Epithelial cell of prostate (primary cell): ENCODE measurements at regions not wholly inside any gene's neighbourhood (a gene's known extent, or its start where the extent isn't known, plus 50 kb on each side); places are given as distances from the start of the nearest gene placed in this dataset.
"Not testable (repeated sequence)": the region's sequence is repeated elsewhere in the genome, so short reads cannot be mapped to it uniquely, and the experiment has no call there.

ENCODE experiments used
- DNase-seq: peaks from one replicate; pipeline ENCODE4 v3.0.0-alpha.2; 2011; ENCODE audit warnings: low read depth, low spot score
- H3K27ac ChIP-seq: fragments of 450-650 bp; 2 replicates; pipeline ENCODE4 v1.5.1; 2017; ENCODE audit warnings: mild to moderate bottlenecking

DNA sequence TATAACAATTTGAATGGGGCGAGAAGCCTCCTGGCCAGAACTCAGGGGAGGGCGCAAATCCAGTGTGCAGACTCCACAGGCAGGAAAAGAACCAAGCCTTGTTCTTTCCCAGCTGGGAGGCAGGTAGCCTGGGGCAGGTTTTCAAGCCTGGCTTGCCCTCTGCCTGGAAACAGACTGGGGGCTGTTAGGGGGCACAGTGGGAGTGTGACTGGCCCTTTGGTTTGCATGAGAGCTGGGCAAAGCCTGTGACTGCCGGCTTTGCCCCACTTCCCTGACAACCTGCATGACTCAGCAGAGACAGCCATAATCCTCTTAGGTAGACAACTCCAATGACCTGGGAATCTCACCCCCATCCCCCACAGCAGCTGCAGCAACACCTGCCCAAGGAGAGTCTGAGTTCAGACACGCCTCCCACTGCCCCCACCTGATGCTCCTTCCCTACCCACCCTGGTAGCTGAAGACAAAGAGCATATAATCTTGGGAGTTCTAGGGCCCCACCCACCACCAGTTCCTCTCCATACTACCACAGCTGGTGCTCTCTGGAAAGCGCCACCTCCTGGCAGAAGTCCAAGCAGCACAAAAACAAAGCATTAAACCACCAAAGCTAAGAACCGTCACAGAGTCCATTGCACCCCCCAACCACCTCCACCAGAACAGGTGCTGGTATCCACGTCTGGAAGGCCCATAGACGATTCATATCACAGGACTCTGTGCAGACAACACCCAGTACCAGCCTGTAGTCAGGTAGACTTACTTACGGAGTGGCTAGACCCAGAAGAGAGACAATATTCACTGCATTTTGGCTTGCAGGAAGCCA, 402.5 kb downstream of the STK39 start:
- no peak for DNase-seq
- H3K27ac ChIP-seq: no peak overlapping the region

DNA sequence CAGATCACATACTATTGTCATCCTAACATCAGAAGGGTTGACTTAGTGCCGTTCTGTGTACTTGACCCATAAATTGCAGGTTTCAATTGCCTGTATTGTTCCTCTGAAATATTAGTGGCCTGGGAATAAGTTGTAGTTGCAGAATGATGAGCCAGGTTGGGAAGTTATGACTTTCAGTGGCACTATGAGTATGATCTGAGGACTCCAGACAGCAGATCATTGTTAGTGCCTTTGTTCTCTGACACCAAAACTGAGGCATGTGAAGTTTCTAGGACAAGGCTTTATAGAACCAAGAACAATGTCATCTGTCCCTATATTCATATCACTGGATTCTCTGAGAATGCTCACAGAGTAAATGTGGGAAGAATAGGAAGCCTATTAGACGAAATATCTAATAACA, 403.7 kb downstream of the STK39 start:
- no peak overlapping the region for H3K27ac ChIP-seq
- no peak for DNase-seq

DNA sequence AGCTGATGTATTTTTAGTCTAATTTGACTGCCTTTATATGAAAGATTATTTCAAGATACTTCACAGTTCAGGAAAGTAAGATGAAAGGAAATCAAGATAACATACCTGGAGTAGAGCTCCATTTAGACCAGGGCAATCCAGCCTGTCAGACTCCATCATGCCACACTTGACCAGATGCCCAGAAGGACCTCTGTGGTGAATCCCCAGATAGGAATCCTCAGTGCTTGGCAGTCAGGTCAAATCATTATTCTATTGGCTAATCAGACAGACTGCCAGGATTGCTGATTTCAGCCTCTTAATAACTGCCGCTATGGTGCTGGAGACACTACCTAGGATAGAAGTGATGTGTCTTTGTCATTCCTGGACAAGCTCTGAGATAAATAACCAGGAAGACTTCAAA, 404.2 kb downstream of the STK39 start:
- no peak overlapping the region for H3K27ac ChIP-seq
- DNase-seq: no peak

DNA sequence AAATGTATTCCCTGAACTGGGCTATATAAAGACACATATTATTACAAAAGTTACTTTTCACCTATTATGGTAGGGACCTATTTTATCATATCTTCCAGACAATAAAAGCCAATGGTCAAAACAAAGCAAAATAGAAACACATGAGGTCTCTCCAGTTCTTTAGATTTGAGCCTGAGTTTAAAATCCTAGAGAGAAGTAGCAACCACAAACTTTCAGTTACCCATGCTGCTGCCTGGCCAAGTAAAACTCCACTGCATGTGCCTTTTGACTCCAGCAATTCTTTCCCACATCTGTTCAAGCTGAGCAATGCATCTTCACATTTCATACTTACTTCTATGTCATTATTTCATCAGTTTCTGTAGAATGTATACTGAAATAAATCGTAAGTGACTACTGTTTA, 405.3 kb downstream of the STK39 start:
- DNase-seq: no peak
- H3K27ac ChIP-seq: no peak overlapping the region

DNA sequence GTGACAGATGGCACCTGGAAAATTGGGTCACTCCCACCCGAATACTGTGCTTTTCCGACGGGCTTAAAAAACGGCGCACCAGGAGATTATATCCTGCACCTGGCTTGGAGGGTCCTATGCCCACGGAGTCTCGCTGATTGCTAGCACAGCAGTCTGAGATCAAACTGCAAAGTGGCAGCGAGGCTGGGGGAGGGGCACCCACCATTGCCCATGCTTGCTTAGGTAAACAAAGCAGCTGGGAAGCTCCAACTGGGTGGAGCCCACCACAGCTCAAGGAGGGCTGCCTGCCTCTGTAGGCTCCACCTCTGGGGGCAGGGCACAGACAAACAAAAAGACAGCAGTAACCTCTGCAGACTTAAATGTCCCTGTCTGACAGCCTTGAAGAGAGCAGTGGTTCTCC, 412.1 kb downstream of the STK39 start:
- not testable (repeated sequence) for H3K27ac ChIP-seq, DNase-seq

DNA sequence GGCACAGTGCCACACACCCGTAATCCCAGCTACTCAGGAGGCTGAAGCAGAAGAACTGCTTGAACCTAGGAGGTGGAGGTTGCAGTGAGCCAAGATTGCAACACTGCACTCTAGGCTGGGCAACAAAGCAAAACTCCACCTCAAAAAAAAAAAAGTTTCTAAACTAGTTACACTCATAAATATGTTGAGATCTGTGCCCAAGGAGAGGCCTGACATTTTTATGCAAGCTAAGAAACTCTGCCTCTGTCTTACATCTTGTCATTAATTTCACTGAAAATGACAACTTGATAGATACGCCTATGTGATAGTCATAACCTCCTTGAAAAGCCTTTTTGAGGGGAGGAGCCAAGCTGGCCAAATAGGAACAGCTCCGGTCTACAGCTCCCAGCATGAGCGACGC, 412.7 kb downstream of the STK39 start:
- no peak overlapping the region for H3K27ac ChIP-seq
- no peak for DNase-seq

DNA sequence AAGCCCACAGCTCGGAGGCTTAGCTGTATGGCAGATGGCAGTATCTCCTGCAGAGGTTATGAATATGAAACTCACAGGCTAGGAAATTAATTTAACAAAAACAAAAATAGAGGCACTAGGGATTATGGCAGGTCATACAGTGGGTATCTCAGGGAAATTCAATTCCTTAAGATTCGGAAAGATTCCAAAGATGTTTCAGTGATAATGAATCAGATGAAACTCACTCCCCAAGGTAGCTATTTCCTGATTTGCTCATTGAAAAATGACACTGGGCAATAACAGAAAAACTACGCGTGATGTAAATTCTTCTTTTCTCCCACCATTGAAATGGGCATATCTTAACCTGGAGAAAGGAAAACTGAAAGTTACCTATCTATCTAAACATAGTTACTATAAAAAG, 414.1 kb downstream of the STK39 start:
- no peak overlapping the region for H3K27ac ChIP-seq
- no peak for DNase-seq

DNA sequence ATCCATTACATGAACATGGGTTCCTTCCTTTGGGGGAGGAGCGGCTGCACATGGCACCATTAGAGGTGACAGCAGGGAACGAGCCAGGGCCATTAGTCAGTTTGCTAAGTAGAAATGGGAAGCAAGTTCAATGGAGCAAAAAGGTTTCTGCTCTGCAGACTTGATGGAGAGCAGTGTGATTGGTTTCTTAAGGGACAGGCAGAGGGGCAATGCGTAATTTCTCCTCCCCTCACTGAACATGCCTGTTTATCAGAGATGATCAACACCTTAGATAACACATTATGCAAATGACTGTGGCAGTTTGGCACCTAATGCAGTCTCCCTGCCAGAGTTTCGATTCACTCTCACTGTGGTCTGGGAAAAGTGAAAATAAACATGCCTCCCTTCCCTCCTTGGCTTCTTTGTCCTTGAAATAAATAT, 414.5 kb downstream of the STK39 start:
- DNase-seq: no peak
- H3K27ac ChIP-seq: no peak overlapping the region

DNA sequence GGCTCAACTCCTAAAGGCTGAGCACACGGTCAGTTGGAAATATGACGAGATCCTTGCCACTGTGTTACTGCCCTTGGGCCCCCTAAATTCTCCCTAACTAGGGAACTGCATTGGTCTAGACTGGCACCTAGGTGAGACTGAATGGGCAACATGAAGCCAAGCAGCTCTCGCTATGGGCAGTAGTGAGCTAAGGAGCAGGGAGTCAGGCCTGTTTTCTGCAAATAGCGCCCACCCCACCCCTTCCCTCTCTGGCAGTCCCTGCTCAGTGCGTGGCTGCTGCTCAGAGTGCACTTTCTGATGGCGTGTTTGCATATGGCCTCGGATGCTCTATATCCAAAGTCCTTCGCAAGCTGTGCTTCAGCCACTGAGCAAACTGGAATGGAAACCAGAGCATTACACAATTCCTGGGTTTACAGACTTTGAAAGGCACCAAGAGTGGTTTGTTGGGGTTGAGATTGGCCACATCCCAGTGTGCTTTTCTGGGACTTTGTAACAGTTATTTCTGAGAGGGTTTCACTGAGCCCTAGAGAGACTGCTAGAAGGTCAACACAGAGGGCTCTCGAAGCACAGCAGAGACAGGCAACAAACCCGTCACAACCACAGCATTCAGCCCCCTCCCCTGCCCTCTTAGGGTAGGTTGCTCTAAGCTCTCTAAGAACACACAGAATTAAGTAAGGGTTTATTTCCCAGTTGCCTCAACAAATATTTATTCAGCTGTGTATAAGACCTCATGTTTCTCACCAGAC, 419.9 kb downstream of the STK39 start:
- no peak overlapping the region for H3K27ac ChIP-seq
- DNase-seq: no peak

DNA sequence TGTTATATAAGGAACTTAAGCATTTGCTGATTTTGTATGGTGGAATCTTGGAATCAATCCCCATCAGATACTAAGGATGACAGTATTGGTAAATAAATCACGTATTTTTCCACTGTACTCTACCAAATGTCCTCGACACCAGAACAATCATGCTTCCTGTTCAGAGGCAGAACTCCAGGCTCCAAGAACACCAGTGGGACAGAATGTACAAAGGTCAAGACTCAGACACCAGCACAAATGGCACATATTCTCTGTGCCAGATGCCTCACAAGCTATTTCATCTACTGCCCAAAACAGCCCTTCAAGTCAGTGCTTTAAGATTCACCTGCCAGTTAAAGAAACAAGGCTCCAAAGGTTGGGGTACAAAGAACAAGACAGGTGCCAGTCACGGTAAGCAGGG, 420.5 kb downstream of the STK39 start:
- H3K27ac ChIP-seq: no peak overlapping the region
- no peak for DNase-seq

DNA sequence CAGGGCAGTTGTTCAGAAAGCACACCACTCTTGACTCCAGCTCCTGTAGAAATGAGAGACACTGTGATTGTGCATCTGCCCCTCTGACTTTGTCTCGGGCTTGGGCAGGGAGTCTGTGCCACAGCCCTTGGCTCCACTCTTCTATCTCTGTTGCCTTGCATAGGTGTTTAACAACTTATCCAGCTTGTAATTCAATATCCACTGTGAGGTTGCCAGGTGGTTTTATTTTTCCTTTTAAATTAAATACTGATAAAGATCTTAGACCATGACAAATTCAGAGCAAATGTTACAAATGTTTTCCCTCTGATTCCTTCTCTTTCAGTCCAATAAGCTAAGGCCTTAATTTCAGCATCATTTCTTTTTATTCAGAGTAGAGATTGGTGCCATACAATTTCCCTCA, 421.7 kb downstream of the STK39 start:
- no peak overlapping the region for H3K27ac ChIP-seq

DNA sequence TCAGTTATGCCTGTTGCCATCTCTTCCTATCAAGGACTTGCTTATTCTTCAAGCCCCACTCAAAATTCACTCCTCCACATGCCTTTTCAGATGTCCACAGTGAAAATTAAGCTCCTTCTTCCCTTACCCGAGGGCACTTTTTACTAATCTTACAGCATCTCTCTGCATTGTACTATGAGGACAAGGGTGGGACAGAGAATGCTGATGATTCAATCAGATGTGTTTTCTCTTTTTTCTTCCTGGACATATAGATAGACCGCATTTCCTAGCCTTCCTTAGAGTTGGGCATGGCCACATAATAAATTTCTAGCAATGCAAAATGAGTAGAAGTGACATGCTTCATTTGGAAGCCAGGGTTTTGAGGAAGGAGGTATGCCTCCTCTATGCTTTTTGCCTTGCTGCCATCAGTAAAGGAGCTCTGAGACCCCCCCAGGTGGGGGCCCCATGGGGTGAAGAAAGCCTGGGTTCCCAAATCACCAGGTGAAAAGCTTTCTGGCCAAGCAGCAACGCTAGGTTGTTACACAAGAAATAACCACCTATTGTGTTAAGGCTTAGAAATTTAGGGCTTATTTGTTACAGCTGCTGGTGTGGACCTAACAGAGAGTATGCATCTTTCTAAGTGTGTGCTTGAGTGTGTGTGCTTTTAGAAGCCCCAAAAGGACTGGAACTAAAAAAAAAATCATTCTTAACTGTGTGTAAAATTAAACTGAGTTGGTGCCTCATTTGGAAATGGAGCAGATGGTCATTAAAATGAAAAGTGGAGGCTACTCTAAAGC, 424.5 kb downstream of the STK39 start:
- no peak for DNase-seq
- no peak overlapping the region for H3K27ac ChIP-seq

More for the DNA sequence above, 421.7 kb downstream of the STK39 start:
- no peak for DNase-seq

DNA sequence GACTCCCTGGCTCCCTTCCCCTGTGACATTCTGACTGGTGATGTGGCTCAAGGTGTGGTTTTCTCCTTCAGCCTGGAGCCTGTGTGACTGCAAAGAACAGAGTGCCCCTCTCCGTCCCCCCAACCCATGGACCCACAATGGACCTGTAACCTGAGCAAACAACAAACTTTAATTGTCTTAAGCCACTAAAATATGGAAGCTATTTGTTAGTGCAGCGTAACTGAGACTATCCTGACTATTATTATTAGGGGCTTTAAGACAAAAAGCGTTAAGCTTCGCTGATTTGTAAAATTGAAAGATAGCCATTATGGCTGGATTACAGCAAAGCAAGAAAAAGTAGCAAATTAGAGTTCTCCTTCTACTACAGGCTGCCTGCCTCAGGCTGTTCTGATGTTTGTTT, 426.9 kb downstream of the STK39 start:
- no peak for DNase-seq
- H3K27ac ChIP-seq: no peak overlapping the region

DNA sequence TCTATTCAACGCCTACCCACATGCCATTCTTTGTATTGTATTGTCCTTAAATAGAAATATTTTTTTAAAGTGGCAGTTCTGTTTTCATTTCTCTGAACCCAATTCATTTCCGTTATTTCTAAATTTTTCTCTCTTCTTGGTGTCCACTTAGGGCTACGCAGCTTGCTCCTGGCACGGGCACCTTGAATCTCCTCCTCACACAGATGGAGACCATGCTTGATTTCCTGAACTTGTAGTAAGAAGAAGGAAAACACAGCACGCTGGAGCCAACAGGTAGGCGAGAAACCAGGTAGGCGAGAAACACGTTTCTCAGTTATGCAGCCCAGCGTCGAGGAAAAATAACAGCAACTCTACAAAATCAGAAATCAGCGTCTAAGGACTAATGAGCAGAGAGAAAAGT, 428.9 kb downstream of the STK39 start:
- H3K27ac ChIP-seq: no peak overlapping the region
- DNase-seq: no peak

DNA sequence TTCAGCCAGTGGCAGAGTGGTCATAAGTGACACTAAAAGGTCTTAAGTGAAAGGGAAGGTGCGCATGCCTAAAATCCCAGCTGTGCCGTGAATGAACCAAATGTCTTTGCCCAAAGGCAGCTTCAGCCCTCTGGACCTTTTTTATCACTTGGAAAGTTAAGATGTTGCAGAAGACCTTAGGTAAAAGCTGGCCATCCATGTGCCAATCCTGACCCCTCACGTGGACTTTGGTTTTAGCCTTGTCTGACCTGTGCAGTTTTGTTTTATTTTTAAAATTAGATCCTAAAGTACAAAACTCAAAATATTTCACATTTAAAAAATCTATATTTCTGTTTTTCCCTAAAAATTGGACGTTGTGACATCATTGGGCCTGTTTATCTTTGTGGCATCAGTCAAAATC, 429.5 kb downstream of the STK39 start:
- H3K27ac ChIP-seq: no peak overlapping the region
- no peak for DNase-seq

DNA sequence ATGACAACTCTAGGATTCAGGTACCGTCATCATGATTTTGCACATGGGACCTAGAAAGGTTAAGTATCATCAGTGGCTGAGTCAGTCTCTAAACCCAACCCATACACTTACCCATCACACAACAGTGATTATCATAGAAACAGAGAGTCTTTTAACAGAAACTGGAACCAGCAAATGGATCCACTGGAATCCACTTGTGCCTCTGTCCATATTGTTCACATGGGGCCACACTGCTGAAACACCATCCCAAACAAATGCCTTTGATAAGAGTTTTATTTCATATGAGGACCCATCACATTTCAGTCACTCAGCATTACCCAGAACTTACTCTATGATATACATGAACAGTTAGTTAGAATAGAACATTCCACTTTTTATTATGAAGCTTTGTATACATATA, 430.0 kb downstream of the STK39 start:
- no peak overlapping the region for H3K27ac ChIP-seq
- DNase-seq: no peak

DNA sequence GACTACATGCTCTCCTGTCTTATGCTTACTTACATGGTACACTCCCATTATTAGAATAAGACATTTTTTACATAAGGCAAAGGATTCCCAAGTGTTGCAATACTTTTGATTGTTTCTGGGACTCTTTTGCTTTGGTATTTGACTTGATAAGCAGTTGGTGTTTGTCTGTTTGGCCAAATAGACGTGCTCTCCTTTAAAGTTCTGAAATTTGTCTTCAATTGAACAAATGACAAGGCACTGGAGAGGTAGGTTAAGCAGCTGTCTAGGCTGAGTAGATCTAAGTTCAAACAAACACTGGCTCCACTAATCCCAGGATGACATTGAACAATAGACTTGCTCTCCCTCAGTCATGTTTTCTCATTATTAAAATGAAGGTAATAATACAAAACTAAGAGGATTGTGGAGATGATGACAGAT, 430.5 kb downstream of the STK39 start:
- DNase-seq: no peak
- H3K27ac ChIP-seq: no peak overlapping the region

DNA sequence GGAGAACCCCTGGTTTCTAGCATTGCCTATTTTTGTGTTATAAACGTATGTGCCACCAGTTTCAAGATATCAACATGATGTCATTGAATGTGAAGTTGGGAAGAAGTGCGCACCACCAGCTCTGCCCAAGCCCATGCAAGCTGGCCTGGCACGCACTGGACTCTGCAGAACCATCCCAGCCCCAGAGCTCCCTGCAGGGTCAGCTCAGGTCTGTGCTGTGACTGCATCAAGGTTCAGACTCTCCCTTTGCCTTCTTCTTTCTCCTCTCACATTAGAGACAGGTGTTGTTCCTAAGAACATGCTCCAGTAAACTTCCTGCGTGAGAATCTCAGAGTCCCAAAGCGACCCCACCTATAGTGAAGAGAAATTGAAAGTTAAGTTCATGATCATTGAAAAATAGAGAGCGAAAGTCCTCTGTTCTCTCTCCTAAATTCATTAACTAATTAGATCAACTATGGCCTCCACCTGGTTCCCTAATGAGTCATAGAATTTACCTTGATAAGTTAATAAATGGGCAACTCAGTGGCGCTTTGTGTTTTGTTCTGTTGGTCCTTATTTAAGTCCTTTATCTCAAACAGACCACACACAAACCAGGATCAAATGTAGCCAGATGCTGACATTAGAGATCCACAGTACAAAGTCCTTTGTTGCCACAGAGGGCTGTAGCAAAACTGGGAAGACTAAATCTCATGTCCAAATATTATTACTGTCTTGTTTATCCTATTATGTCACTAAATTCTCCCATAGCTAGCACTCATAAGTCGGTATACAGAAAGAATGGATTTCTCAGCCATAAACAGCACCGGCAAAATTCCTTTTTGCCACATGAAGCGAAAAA, 432.3 kb downstream of the STK39 start:
- no peak overlapping the region for H3K27ac ChIP-seq
- DNase-seq: no peak

DNA sequence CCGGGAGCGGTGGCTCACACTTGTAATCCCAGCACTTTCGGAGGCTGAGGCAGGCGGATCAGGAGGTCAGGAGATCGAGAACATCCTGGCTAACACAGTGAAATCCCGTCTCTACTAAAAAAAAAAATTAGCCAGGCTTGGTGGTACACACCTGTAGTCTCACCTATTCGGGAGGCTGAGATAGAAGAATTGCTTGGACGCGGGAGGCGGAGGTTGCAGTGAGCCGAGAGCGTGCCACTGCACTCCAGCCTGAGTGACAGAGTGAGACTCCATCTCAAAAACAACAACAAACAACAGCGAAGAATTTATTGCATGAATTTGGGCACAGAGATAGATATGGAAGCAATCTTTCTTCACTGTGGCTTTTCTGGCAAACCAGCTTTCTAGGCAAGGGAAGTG, 432.9 kb downstream of the STK39 start:
- H3K27ac ChIP-seq, DNase-seq: not testable (repeated sequence)

DNA sequence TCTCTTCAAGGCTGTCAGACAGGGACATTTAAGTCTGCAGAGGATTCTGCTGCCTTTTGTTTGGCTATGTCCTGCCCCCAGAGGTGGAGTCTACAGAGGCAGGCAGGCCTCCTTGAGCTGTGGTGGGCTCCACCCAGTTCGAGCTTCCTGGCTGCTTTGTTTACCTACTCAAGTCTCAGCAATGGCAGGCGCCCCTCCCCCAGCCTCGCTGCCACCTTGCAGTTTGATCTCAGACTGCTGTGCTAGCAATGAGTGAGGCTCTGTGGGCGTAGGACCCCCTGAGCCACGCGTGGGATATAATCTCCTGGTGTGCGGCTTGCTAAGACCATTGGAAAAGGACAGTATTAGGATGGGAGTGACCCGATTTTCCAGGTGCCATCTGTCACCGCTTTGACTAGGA, 437.6 kb downstream of the STK39 start:
- not testable (repeated sequence) for DNase-seq, H3K27ac ChIP-seq
